VCaP (cell line): ENCODE measurements at regions not wholly inside any gene's neighbourhood (a gene's known extent, or its start where the extent isn't known, plus 50 kb on each side); places are given as distances from the start of the nearest gene placed in this dataset.
"Not testable (repeated sequence)": the region's sequence is repeated elsewhere in the genome, so short reads cannot be mapped to it uniquely, and the experiment has no call there.

Source experiments
- H3K27ac ChIP-seq: fragments of 450-650 bp; 2 replicates; pipeline ENCODE4 v1.5.1; 2017
- CTCF ChIP-seq: fragments of 450-650 bp; conservative IDR thresholded peaks from 2 replicates; pipeline ENCODE4 v1.5.1; 2017; ENCODE audit warnings: mild to moderate bottlenecking, moderate library complexity

- TF ChIP-seq CTCF, result no peak
- H3K27ac ChIP-seq, result no peak overlapping the region
Measured at GRCh38 chr12:33926095-33926494, 96.2 kb upstream of the ALG10 start.

GRCh38 chr12:33937669-33938068 is 84.6 kb upstream of the ALG10 start:
- not testable (repeated sequence) for H3K27ac ChIP-seq

GRCh38 chr12:33942172-33942571 is 80.1 kb upstream of the ALG10 start:
- no peak overlapping the region for H3K27ac ChIP-seq
- peak; percentile 26; the same call in 1 of the 2 replicates for TF ChIP-seq CTCF

GRCh38 chr12:33944703-33945437 is 77.4 kb upstream of the ALG10 start:
- no peak for TF ChIP-seq CTCF

GRCh38 chr12:33945438-33945784 is 76.9 kb upstream of the ALG10 start:
- no peak for TF ChIP-seq CTCF
- no peak overlapping the region for H3K27ac ChIP-seq

More at GRCh38 chr12:33944703-33945437, 77.4 kb upstream of the ALG10 start:
- H3K27ac ChIP-seq, result no peak overlapping the region

- not testable (repeated sequence) for H3K27ac ChIP-seq
Measured at GRCh38 chr12:33966219-33966618, 56.1 kb upstream of the ALG10 start.

- no peak overlapping the region for H3K27ac ChIP-seq
- no peak for TF ChIP-seq CTCF
Measured at GRCh38 chr12:33967760-33968159, 54.5 kb upstream of the ALG10 start.
